HL-60/S4 (cell line): ENCODE measurements at regions not wholly inside any gene's neighbourhood (a gene's known extent, or its start where the extent isn't known, plus 50 kb on each side); places are given as distances from the start of the nearest gene placed in this dataset.
"Not testable (repeated sequence)": the region's sequence is repeated elsewhere in the genome, so short reads cannot be mapped to it uniquely, and the experiment has no call there.

Experiments
- in situ Hi-C: fragments of 300-500 bp; cut with MboI; formaldehyde crosslinking; loops from 2 replicates; pipeline ENCODE4 v1.14.3; 2022; ENCODE audit warnings: low sequenced_read_pairs

GRCh38 chr2:182594286-182594685 is 121.8 kb upstream of the DNAJC10 start:
- in situ Hi-C loops, result no loop called here

- in situ Hi-C loops, result no loop called here
Observed at GRCh38 chr2:182595650-182596049, 120.4 kb upstream of the DNAJC10 start.

- in situ Hi-C loops, result no loop called here
Observed at GRCh38 chr2:182597570-182598295, 118.3 kb upstream of the DNAJC10 start.

GRCh38 chr2:182598626-182599025 is 117.4 kb upstream of the DNAJC10 start:
- in situ Hi-C loops, result no loop called here

GRCh38 chr2:182605166-182605565 is 110.9 kb upstream of the DNAJC10 start:
- in situ Hi-C loops, result no loop called here

DNA sequence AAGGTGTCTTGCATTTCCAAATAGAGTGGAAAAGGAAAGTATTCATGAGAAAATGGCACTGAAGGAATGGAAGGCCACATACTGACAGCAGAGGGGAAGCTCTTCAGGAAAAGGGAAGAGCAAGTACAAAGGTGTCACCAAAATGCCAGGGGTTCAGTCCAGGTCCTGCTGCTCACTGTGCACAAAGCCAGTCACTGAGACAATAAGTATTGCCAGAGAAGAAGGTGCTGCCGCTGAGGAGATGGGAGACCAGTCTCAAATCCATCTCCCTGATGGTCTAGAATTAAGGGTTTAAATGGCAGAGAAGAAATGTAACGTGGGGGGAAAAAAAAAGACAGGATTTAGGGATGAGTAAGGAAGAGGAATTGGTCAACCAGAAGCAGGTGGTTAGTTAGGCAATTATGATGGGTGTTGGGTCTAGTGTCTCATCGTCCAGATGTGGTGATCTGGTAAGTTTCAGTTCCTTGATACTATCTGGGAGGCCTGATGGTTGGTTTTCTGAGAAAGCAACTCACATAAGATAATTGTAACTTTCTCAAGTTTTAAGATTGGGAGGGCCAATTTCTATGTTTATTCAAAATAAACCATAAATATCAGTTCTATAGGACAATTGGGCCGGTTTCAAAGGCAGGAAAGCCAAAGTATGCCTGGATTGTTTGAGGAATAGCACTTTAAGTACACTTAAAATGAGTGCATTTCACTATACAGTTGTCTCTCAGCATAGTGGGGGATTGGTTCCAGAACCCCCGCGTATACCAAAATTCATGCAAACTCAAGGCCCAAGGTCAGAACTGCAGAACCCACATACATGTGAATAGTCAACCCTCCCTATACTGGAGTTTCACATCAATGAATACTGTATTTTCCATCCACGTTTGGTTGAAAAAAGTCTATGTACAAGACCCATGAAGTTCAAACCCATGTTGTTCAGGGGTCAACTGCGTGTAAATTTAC is 109.1 kb upstream of the DNAJC10 start:
- in situ Hi-C loops, result no loop called here

- in situ Hi-C loops, result no loop called here
Observed at GRCh38 chr2:182608181-182608845, 107.7 kb upstream of the DNAJC10 start.

GRCh38 chr2:182609005-182609404 is 107.1 kb upstream of the DNAJC10 start:
- in situ Hi-C loops, result not testable (repeated sequence)

- in situ Hi-C loops, result no loop called here
Observed at GRCh38 chr2:182610231-182610630, 105.8 kb upstream of the DNAJC10 start.

GRCh38 chr2:182611009-182611408 is 105.0 kb upstream of the DNAJC10 start:
- in situ Hi-C loops, result no loop called here

- in situ Hi-C loops, result no loop called here
Observed at GRCh38 chr2:182615036-182615435, 101.0 kb upstream of the DNAJC10 start.

DNA sequence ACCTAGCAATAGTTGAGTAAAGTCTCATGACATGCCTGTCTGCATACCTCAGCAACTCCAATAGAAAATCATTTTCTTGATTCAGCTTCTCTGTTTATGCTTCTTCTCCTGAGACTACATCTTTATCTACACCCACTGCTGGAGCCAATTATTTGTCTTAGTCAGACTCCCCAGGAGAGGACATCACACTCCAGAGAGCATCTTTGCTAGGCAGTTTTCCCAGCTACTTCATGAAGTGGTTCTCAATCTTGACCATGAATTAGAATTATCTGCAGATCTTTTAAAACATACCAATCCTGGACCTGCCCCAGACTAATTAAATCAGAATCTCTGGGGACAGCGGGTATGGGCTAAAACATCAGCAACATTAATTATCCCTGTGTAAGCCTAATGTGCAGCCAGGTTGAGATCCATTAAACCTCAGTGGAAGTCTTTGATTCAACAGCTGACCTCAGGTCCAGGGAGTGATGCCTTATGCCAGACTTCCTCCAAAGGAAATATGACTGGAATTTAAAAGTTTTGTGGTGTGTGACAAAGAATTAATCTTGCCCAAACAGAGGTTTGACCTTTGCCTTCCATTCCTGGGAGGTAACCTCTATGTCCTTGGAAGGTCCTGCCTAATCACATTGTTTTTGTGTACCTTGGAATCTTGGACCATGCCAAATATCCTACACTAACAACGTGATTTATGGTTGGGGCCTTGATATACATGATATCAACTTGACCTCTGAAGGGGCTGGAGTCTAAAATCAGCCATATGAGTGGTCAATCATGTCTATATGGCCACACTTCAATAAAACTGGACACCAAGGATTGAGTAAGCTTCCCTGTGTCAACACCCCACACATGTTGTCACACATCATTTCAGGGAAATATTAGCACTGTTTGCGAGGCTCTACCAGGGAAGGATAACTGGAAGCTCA is 99.3 kb upstream of the DNAJC10 start:
- in situ Hi-C loops, result no loop called here

DNA sequence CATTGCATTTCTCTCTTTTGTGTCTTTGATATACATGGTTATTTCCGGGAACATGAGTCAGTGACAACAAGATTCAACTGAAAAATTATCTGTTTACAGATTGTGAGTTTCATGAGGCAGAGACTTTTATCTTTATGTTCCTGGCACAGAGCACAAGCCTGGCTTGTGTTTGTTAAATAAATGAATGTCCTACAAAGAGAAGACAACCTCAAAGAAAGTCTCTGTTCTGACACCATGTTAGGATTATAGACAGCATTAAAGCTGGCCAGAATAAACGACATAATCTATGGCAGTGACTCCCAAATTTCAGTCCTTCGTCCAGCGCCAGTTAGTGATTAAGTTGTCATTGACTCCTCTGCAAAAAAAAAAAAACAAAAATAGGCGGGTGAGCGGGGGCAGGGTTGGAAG is 97.4 kb upstream of the DNAJC10 start:
- in situ Hi-C loops, result no loop called here

GRCh38 chr2:182619276-182619675 is 96.8 kb upstream of the DNAJC10 start:
- in situ Hi-C loops, result no loop called here

DNA sequence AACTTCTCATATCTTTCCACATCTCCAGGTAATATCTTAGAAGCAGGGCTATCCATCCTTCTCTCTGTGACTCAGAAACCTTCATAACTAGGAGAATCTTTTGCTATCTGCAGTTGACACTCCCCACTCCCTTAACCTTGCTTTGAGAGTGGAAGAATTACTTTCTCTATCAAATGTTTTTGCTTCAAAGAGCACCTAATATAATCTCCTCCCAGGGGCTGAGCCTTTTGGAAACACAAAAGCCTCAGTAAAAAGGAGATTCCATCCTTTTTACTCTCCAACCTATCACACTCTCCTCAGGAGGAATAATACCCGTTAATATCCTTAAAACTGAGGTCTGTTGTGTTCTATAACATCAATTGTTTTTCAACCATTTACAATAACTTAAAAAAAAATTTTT is 94.9 kb upstream of the DNAJC10 start:
- in situ Hi-C loops, result no loop called here

DNA sequence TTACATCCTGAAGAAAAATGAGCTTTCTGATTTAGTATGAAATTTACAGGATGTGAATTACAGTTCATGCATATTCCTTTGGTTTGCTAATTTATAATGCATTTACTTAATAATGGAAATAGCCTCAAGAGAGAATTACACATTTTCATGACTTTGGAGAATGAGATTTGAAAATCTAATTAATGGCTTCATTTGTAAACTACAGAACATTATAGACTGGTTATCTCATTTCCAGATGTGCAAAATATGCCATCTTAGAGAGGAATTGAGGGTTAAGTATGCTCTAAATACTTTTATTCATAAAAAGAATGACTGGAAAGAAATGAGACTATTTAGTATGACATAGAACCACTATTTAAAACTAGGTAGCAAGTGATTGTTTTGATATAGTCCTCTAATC is 94.2 kb upstream of the DNAJC10 start:
- in situ Hi-C loops, result no loop called here

GRCh38 chr2:182622231-182622630 is 93.8 kb upstream of the DNAJC10 start:
- in situ Hi-C loops, result no loop called here

GRCh38 chr2:182625814-182626213 is 90.2 kb upstream of the DNAJC10 start:
- in situ Hi-C loops, result no loop called here

DNA sequence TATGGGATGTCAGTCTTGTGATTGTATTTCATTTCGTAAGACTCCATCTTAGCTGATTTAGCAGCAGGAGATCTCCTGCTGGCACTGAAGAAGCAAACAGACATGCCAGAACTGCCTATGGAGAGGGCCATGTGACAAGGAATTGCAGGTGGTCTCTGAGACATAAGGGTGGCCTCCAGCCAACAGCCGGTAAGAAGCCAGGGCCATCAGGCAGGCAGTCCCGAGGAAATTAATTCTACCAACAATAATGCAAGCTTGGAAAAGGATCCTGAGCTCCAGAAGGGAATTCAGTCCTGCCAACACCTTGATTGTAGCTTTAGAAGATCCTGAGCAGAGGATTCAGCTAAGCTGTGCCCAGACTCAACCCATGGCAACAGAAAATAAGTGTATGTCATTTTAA is 87.1 kb upstream of the DNAJC10 start:
- in situ Hi-C loops, result no loop called here

DNA sequence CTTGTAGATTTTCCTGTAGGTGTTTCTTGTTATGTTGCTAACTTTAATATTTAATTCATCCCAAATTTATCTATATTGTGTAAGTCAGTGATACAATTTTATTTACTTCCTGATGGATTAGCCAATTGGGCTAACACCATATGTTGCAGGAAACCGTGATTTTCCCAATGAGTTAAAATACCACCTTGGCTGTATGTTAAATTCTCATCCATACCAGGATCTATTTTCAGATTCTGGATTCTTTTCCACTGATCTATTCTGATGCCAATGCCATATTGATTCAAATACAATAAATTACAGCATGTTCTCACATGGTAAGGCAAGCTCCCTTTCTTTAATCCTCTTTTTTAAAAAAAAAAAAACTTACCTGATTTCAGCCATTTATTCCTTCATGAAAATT is 85.8 kb upstream of the DNAJC10 start:
- in situ Hi-C loops, result no loop called here
